Thymus (tissue), 11 donors: ENCODE measurements at regions not wholly inside any gene's neighbourhood (a gene's known extent, or its start where the extent isn't known, plus 50 kb on each side); places are given as distances from the start of the nearest gene placed in this dataset.

Experiments used
- DNase-seq, 9 donors: peaks; one replicate each; pipeline ENCODE4 v3.0.0-alpha.2; 2013; ENCODE audit warnings: low spot score in 9 of 9, low read depth in 6 of 9, missing footprints in 1 of 9
- H3K27ac ChIP-seq, 2 donors: one replicate each; pipeline ENCODE4 v1.5.1; 2013; ENCODE audit warnings: control low read depth in 1 of 2, low read depth in 1 of 2, low read length in 1 of 2, mild to moderate bottlenecking in 1 of 2, moderate library complexity in 1 of 2
- H3K27me3 ChIP-seq, 2 donors: one replicate each; pipeline ENCODE4 v1.5.1; 2013; ENCODE audit warnings: low read length in 1 of 2; ENCODE audit not compliant: control insufficient read depth in 2 of 2, insufficient read depth in 1 of 2
- H3K36me3 ChIP-seq, 2 donors: one replicate each; pipeline ENCODE4 v1.5.1; 2013; ENCODE audit warnings: low read length in 1 of 2, mild to moderate bottlenecking in 1 of 2, moderate library complexity in 1 of 2; ENCODE audit not compliant: control insufficient read depth in 2 of 2, insufficient read depth in 2 of 2
- H3K4me1 ChIP-seq, 2 donors: one replicate each; pipeline ENCODE4 v1.5.1; 2013; ENCODE audit warnings: low read length in 2 of 2; ENCODE audit not compliant: control insufficient read depth in 2 of 2, insufficient read depth in 2 of 2
- H3K4me3 ChIP-seq, 2 donors: one replicate each; pipeline ENCODE4 v1.5.1; 2013; ENCODE audit warnings: low read length in 2 of 2, control low read depth in 1 of 2, mild to moderate bottlenecking in 1 of 2
- H3K9me3 ChIP-seq, 2 donors: one replicate each; pipeline ENCODE4 v1.5.1; 2013; ENCODE audit warnings: low read length in 1 of 2, mild to moderate bottlenecking in 1 of 2; ENCODE audit not compliant: control insufficient read depth in 2 of 2, insufficient read depth in 1 of 2
- WGBS: extraction: QIAGEN DNeasy Blood & Tissue Kit; methylation state at CpG from one replicate; pipeline ENCODE4 v1.1.7; 2013; 5-methylcytosine and 5-hydroxymethylcytosine counted together
- donor health status: healthy.

DNA sequence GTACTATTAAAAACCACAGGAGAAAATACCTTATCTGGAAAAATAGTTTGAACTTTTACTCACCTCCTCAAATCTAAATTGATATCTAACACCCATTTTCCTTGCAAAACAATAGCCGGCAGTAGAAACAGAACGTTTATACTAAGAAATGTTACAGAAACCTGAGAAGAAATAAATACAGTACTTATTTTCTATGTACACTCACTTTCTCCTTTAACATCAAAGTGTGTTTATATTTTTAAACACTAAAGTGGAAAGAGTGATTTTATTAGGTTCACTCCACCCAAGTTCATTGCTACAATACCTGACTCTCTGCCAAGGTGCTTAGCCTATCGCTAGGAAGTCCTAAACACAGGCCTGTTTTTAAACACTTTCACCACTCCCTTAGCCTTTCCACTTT is 87.8 kb upstream of the TJP1 start:
- no peaks in the 10 kb centered on the region for H3K4me1 ChIP-seq
- no peaks in the 10 kb centered on the region for H3K27me3 ChIP-seq
- H3K27ac ChIP-seq: no peak overlapping the region
- H3K36me3 ChIP-seq: no peaks in the 10 kb centered on the region
- no peaks in the 10 kb centered on the region for H3K9me3 ChIP-seq
- DNase-seq: no peak
- WGBS: 90% methylated on average over 3 of the region's 3 CpGs
- H3K4me3 ChIP-seq: no peak overlapping the region

- Histone ChIP-seq H3K4me3 (no peak overlapping the region), H3K27me3 (no peaks in the 10 kb centered on the region), H3K27ac (no peak overlapping the region), H3K9me3 (no peaks in the 10 kb centered on the region), H3K4me1 (no peaks in the 10 kb centered on the region), H3K36me3 (no peaks in the 10 kb centered on the region)
- 86% methylated on average over 4 of the region's 4 CpGs for WGBS
- no peak for DNase-seq
These were observed 82.6 kb upstream of the TJP1 start for GRCh38 chr15:29904757-29905417.

- Histone ChIP-seq H3K27ac (no peak overlapping the region), H3K27me3 (no peaks in the 10 kb centered on the region), H3K36me3 (no peaks in the 10 kb centered on the region), H3K4me1 (no peaks in the 10 kb centered on the region), H3K4me3 (no peak overlapping the region), H3K9me3 (no peaks in the 10 kb centered on the region)
- 91% methylated on average over 6 of the region's 6 CpGs for WGBS
- DNase-seq: no peak
These were observed 81.7 kb upstream of the TJP1 start for GRCh38 chr15:29903785-29904464.

DNA sequence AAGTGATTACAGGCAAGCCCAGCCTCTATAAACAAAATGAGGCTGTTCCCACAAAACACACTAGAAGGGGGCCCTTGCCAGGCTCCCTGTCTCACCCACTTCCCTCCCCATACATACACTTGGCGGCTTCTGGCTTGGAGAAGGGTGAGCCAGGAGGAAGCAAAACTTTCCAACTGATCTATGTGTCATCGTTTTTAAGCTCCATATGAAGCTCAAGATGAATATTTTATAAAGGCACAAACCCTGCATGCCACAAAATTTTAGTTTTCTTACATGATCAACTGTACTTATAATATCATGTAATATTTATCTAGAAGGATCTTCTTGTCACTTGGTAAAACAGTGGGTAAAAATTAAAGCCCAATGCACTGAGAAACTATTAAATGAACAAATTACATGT is 80.8 kb upstream of the TJP1 start:
- Histone ChIP-seq H3K9me3 (no peaks in the 10 kb centered on the region), H3K4me3 (no peak overlapping the region), H3K36me3 (no peaks in the 10 kb centered on the region), H3K27me3 (no peaks in the 10 kb centered on the region), H3K4me1 (no peaks in the 10 kb centered on the region), H3K27ac (no peak overlapping the region)
- 85% methylated on average over 2 of the region's 2 CpGs for WGBS
- DNase-seq: no peak

DNA sequence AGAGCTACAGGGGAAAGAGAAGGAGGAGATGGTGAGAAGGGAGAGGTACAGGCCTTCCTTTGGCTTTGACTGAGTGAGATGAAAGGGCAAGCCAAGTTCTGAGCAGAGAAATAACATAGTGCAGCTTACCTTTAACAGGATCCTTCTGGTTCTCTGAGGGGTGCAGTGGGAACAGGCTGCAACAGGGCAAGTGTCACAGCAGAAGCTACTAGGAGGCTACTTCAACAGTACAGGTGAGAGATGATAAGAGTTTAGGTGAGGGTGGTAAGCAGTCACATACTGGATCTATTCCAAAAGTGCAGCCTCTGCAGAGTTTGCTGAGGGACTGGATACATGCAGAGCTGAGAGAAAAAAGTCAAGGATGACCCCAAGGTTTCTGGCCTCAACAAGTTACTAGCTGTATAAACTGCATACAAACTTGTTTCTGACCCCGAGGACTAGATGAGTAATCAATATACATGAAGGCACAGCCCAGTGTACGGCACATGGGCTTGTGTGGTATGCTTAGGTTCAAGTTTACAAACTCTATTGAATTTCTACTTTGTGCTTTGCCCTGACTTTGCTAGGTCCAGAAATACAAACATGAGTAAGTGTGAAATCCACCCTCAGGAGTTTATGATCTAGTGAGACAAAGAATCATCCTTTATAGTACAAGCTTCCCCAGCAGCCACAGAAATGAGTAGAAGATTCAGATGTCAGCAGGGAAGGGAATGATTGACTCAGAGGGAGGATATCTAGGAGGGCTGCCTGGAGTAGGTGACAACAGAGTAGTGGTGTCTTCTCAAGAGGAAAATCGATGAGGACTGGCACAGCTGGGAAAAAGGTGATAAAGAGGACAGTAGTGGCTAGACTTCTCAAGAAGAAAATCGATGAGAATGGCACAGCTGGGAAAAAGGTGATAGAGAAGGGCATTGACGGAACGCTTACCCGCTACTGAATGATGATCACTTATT is 78.2 kb upstream of the TJP1 start:
- Histone ChIP-seq H3K27ac (no peak overlapping the region), H3K4me3 (no peak overlapping the region), H3K27me3 (no peaks in the 10 kb centered on the region), H3K4me1 (no peaks in the 10 kb centered on the region), H3K36me3 (no peaks in the 10 kb centered on the region), H3K9me3 (no peaks in the 10 kb centered on the region)
- WGBS: 93% methylated on average over 7 of the region's 7 CpGs
- DNase-seq: no peak

DNA sequence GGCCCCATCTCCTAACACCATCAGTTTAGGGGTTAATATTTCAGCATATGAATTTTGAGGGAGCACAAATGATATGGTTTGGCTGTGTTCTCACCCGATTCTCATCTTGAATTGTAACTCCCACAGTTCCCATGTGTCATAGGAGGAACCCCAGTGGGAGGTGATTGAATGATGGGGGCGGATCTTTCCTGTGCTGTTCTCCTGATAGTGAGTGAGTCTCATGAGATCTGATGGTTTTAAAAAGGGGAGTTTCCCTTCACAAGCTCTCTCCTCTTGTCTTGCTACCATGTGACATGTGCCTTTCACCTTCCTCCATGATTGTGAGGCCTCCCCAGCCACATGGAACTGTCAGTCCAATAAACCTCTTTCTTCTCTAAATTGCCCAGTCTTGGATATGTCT is 73.8 kb upstream of the TJP1 start:
- 95% methylated on average over 2 of the region's 2 CpGs for WGBS

GRCh38 chr15:29891096-29891457 is 68.8 kb upstream of the TJP1 start:
- Histone ChIP-seq H3K27ac (no peak overlapping the region), H3K9me3 (no peaks in the 10 kb centered on the region), H3K36me3 (no peaks in the 10 kb centered on the region), H3K27me3 (no peaks in the 10 kb centered on the region), H3K4me3 (no peak overlapping the region), H3K4me1 (no peaks in the 10 kb centered on the region)
- WGBS: 93% methylated on average over 2 of the region's 2 CpGs
- DNase-seq: no peak

More for the DNA sequence above, 73.8 kb upstream of the TJP1 start:
- Histone ChIP-seq H3K9me3 (no peaks in the 10 kb centered on the region), H3K4me1 (no peaks in the 10 kb centered on the region), H3K4me3 (no peak overlapping the region), H3K27me3 (no peaks in the 10 kb centered on the region), H3K36me3 (no peaks in the 10 kb centered on the region), H3K27ac (no peak overlapping the region)
- DNase-seq: no peak

GRCh38 chr15:29890336-29891095 is 68.2 kb upstream of the TJP1 start:
- no peaks in the 10 kb centered on the region for H3K36me3 ChIP-seq
- H3K27me3 ChIP-seq: no peaks in the 10 kb centered on the region
- no peak for DNase-seq
- H3K4me1 ChIP-seq: no peaks in the 10 kb centered on the region
- no peak overlapping the region for H3K4me3 ChIP-seq
- 83% methylated on average over 6 of the region's 6 CpGs for WGBS
- no peak overlapping the region for H3K27ac ChIP-seq
- no peaks in the 10 kb centered on the region for H3K9me3 ChIP-seq
